ENCODE measurements at regions not wholly inside any gene's neighbourhood (a gene's known extent, or its start where the extent isn't known, plus 50 kb on each side); places are given as distances from the start of the nearest gene placed in this dataset.

DNA sequence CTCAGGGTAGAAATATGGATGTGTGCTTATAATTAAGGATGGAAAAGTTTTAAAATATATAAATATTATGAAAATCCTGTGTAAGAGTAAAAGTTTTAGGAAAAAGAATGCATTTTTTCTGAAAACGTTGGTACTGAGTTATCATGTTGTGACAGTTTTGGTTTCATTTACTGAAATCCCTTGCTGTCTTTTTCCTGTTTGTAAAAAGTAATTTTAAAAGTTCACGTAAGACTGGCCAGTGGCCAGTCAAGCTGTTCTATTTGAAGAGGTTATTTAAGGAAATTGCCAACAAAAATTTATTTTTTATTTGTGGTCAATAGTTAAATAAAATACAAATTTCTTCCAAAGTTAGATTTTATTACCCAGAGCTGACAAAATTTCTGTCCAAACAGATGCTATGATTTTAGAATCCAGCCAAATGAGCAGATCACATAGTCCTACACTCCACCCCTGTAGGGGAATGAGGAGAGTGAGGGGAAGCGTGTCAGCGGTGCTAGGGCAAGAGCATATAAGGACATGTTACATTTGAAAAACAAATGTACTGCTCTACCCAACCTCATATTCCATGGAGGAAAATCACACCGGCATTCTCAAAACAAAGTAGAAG, 297.8 kb upstream of the TFPI start:
- TF ChIP-seq, protein P1, sequence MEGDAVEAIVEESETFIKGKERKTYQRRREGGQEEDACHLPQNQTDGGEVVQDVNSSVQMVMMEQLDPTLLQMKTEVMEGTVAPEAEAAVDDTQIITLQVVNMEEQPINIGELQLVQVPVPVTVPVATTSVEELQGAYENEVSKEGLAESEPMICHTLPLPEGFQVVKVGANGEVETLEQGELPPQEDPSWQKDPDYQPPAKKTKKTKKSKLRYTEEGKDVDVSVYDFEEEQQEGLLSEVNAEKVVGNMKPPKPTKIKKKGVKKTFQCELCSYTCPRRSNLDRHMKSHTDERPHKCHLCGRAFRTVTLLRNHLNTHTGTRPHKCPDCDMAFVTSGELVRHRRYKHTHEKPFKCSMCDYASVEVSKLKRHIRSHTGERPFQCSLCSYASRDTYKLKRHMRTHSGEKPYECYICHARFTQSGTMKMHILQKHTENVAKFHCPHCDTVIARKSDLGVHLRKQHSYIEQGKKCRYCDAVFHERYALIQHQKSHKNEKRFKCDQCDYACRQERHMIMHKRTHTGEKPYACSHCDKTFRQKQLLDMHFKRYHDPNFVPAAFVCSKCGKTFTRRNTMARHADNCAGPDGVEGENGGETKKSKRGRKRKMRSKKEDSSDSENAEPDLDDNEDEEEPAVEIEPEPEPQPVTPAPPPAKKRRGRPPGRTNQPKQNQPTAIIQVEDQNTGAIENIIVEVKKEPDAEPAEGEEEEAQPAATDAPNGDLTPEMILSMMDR (IDR thresholded peaks at IDR 0.05; ENCODE audit: insufficient read depth, low read length, poor library complexity, severe bottlenecking) = no peak
- DNase-seq (ENCODE audit: extremely low read depth, insufficient read length) = no peak
- Histone ChIP-seq H3K36me3 (ENCODE audit: control insufficient read depth, insufficient read depth, low read length) (no peaks in the 10 kb centered on the region), H3K27me3 (replicated peaks; ENCODE audit: control insufficient read depth, insufficient read depth, low read length) (no peaks in the 10 kb centered on the region), H3K4me3 (replicated peaks; ENCODE audit: low read depth, low read length) (no peak overlapping the region)

DNA sequence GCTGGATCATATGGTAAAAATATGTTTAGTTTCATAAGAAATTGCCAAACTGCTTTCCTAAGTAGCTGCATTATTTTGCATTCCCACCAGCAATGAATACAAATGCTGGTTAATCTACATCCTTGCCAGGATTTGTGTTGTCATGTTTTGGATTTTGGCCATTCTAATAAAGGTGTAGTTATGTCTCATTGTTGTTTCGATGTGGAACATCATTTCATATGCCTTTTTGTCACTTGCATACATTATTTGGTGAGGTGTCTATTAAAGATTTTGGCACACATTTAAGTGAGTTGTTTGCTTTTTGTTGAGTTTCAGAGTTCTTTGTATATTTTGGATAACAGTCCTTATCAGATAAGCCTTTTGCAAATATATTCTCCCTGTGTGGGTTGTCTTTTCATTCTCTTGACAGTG, 299.2 kb upstream of the TFPI start:
- no peaks in the 10 kb centered on the region for H3K27me3 ChIP-seq (replicated peaks; ENCODE audit: control insufficient read depth, insufficient read depth, low read length)
- no peak overlapping the region for H3K4me3 ChIP-seq (replicated peaks; ENCODE audit: low read depth, low read length)
- DNase-seq (ENCODE audit: extremely low read depth, insufficient read length) = no peak
- TF ChIP-seq, protein P1 (IDR thresholded peaks at IDR 0.05; ENCODE audit: insufficient read depth, low read length, poor library complexity, severe bottlenecking) = no peak
- no peaks in the 10 kb centered on the region for H3K36me3 ChIP-seq (ENCODE audit: control insufficient read depth, insufficient read depth, low read length)

DNA sequence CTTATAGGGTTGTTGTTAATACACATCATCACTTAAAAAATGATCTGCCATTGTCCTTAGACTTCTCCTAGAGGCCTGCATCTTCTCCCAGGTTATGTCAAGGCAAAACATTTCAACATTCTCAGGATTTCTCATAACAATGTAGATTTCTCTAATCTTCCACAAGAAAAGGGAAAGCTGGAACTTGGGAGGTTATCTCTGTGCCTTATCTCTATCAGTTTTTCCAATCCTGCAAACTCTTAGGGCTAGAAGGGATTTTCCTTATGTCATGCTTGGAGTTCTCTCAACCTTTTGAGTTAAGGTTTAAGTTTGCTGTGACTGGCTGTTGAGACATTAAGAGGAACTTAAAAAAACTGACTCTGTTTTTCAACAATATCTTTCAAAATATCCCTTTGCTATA, 300.6 kb upstream of the TFPI start:
- H3K36me3 ChIP-seq (ENCODE audit: control insufficient read depth, insufficient read depth, low read length) = no peaks in the 10 kb centered on the region
- no peak for DNase-seq (ENCODE audit: extremely low read depth, insufficient read length)
- H3K27me3 ChIP-seq (replicated peaks; ENCODE audit: control insufficient read depth, insufficient read depth, low read length) = no peaks in the 10 kb centered on the region
- H3K4me3 ChIP-seq (replicated peaks; ENCODE audit: low read depth, low read length) = no peak overlapping the region
- TF ChIP-seq, protein P1 (IDR thresholded peaks at IDR 0.05; ENCODE audit: insufficient read depth, low read length, poor library complexity, severe bottlenecking) = no peak

DNA sequence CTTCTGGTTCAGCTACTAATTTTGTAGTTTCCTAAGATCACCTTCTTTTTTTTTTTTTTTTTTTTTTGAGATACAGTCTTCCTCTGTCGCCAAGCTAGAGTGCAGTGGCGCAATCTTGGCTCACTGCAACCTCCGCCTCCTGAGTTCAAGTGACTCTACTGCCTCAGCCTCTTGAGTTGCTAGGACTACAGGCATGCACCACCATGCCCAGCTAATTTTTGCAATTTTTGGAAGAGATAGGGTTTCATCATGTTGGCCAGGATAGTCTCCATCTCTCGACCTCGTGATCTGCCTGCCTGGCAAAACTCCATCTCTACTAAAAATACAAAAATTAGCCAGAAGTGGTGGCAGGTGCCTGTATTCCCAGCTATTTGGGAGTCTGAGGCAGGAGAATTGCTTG, 301.5 kb upstream of the TFPI start:
- Histone ChIP-seq H3K4me3 (replicated peaks; ENCODE audit: low read depth, low read length) (no peak overlapping the region), H3K27me3 (replicated peaks; ENCODE audit: control insufficient read depth, insufficient read depth, low read length) (no peaks in the 10 kb centered on the region), H3K36me3 (ENCODE audit: control insufficient read depth, insufficient read depth, low read length) (no peaks in the 10 kb centered on the region)
- TF ChIP-seq, protein P1 (IDR thresholded peaks at IDR 0.05; ENCODE audit: insufficient read depth, low read length, poor library complexity, severe bottlenecking) = no peak
- no peak for DNase-seq (ENCODE audit: extremely low read depth, insufficient read length)

DNA sequence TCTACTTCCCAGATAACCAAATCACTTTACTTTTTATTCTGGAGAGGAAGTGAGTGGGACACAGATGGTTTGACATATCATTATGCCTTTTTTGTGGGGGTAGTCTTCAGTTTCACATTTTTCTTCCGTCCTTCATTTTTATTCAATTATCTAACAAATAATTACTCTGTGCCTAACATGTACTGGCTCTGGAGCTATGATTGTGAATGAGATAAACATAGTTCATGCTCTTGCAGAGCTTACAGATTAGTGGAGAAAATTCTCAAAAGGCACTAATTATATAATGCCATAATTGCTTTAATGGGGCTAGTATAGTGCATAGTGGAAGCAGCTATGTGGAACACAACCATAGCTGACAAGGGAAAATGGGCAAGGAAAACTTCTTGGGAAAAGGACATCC, 303.6 kb upstream of the TFPI start:
- no peak overlapping the region for H3K4me3 ChIP-seq (replicated peaks; ENCODE audit: low read depth, low read length)
- H3K27me3 ChIP-seq (replicated peaks; ENCODE audit: control insufficient read depth, insufficient read depth, low read length) = no peaks in the 10 kb centered on the region
- H3K36me3 ChIP-seq (ENCODE audit: control insufficient read depth, insufficient read depth, low read length) = no peaks in the 10 kb centered on the region
- TF ChIP-seq, protein P1 (IDR thresholded peaks at IDR 0.05; ENCODE audit: insufficient read depth, low read length, poor library complexity, severe bottlenecking) = no peak
- no peak for DNase-seq (ENCODE audit: extremely low read depth, insufficient read length)

DNA sequence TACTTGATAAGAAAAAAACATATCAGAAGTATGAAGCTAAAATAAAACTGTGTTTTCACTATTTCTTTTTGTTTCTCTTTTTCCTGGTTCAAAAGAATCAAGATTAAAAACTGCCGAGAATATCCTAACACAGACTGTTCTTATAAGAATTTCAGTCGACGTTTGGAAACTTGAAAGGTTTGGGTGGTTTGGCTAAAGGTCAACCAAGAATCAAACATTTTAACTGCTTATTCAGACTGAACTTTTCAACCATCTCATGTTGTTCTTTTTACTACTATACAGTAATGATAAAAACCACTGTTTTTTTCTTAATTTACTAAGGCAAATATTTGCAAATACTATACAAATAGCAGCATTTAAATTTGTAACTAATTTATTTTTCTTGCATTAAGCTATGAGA, 308.5 kb upstream of the TFPI start:
- H3K4me3 ChIP-seq (replicated peaks; ENCODE audit: low read depth, low read length) = no peak overlapping the region
- H3K36me3 ChIP-seq (ENCODE audit: control insufficient read depth, insufficient read depth, low read length) = no peaks in the 10 kb centered on the region
- TF ChIP-seq, protein P1 (IDR thresholded peaks at IDR 0.05; ENCODE audit: insufficient read depth, low read length, poor library complexity, severe bottlenecking) = no peak
- no peaks in the 10 kb centered on the region for H3K27me3 ChIP-seq (replicated peaks; ENCODE audit: control insufficient read depth, insufficient read depth, low read length)
- DNase-seq (ENCODE audit: extremely low read depth, insufficient read length) = no peak
